ENCODE measurements at regions not wholly inside any gene's neighbourhood (a gene's known extent, or its start where the extent isn't known, plus 50 kb on each side); places are given as distances from the start of the nearest gene placed in this dataset.

- no peak overlapping the region for H3K27ac ChIP-seq
- DNase-seq (ENCODE audit: low spot score) = no peak
- ChIA-PET CTCF (interaction anchor here (0.6 kb wide), 1 partner anchor 335 kb away, joined by 6 read pairs; no protein-coding TSS in a partner anchor), POLR2A (ENCODE audit: low non-redundant PET) (no interaction called here)
- no peak for TF ChIP-seq CTCF (conservative IDR thresholded peaks at IDR 0.05; ENCODE audit: low read depth)
Measured at GRCh38 chr9:83142389-83142788, 79.4 kb upstream of the RASEF start.

GRCh38 chr9:83141887-83142286, 78.9 kb upstream of the RASEF start:
- TF ChIP-seq CTCF (conservative IDR thresholded peaks at IDR 0.05; ENCODE audit: low read depth) = no peak
- H3K27ac ChIP-seq = no peak overlapping the region
- ChIA-PET POLR2A (ENCODE audit: low non-redundant PET) (no interaction called here), CTCF (interaction anchor here (0.6 kb wide), 1 partner anchor 336 kb away, joined by 6 read pairs; no protein-coding TSS in a partner anchor)
- DNase-seq (ENCODE audit: low spot score) = no peak

- no peak for DNase-seq (ENCODE audit: low spot score)
- no peak for TF ChIP-seq CTCF (conservative IDR thresholded peaks at IDR 0.05; ENCODE audit: low read depth)
- ChIA-PET CTCF (interaction anchor here (0.7 kb wide), 1 partner anchor 388 kb away, joined by 3 read pairs; no protein-coding TSS in a partner anchor), POLR2A (ENCODE audit: low non-redundant PET) (no interaction called here)
- H3K27ac ChIP-seq = no peak overlapping the region
Measured at GRCh38 chr9:83140061-83140460, 77.1 kb upstream of the RASEF start.

GRCh38 chr9:83138422-83139135, 75.6 kb upstream of the RASEF start:
- CTCF ChIA-PET = no interaction called here
- H3K27ac ChIP-seq = no peak overlapping the region
- POLR2A ChIA-PET (ENCODE audit: low non-redundant PET) = no interaction called here
- no peak for DNase-seq (ENCODE audit: low spot score)
- TF ChIP-seq CTCF (conservative IDR thresholded peaks at IDR 0.05; ENCODE audit: low read depth) = no peak

GRCh38 chr9:83133316-83133715, 70.4 kb upstream of the RASEF start:
- no peak overlapping the region for H3K27ac ChIP-seq
- ChIA-PET POLR2A (ENCODE audit: low non-redundant PET) (no interaction called here), CTCF (interaction anchor here (0.6 kb wide), 1 partner anchor 41 kb away, joined by 3 read pairs; no protein-coding TSS in a partner anchor)
- no peak for TF ChIP-seq CTCF (conservative IDR thresholded peaks at IDR 0.05; ENCODE audit: low read depth)
- DNase-seq (ENCODE audit: low spot score) = no peak

- no peak for TF ChIP-seq CTCF (conservative IDR thresholded peaks at IDR 0.05; ENCODE audit: low read depth)
- POLR2A ChIA-PET (ENCODE audit: low non-redundant PET) = no interaction called here
- no peak overlapping the region for H3K27ac ChIP-seq
- CTCF ChIA-PET = interaction anchor here (0.6 kb wide), 1 partner anchor 42 kb away, joined by 3 read pairs; no protein-coding TSS in a partner anchor
- DNase-seq (ENCODE audit: low spot score) = no peak
Measured at GRCh38 chr9:83132768-83133167, 69.8 kb upstream of the RASEF start.

Data from RWPE1 (cell line).